Fibroblast of lung (primary cell): ENCODE measurements at regions not wholly inside any gene's neighbourhood (a gene's known extent, or its start where the extent isn't known, plus 50 kb on each side); places are given as distances from the start of the nearest gene placed in this dataset.

Experiments
- CTCF ChIP-seq, 2 donors: IDR thresholded peaks in 1 of 2; conservative IDR thresholded peaks in 1 of 2; 1 replicate in 1 of 2; 2 replicates in 1 of 2; pipeline ENCODE4 v1.5.1; 2011 to 2012; ENCODE audit warnings: low read length in 2 of 2, control low read depth in 1 of 2, inconsistent platforms in 1 of 2, low read depth in 1 of 2, mild to moderate bottlenecking in 1 of 2
- EZH2 ChIP-seq: IDR thresholded peaks from 2 replicates; pipeline ENCODE4 v1.5.1; 2012; ENCODE audit warnings: low read length, control low read depth, mild to moderate bottlenecking; ENCODE audit errors: missing control alignments

- no peak for TF ChIP-seq EZH2
- TF ChIP-seq CTCF (conservative IDR thresholded peaks at IDR 0.05 in 1 of 2, IDR thresholded peaks at IDR 0.05 in 1 of 2; ENCODE audit: low read depth in 1 of 2, low read length in 2 of 2): no peak
These were observed 362.3 kb upstream of the CBLB start for GRCh38 chr3:106231086-106231485.
